ENCODE measurements at regions not wholly inside any gene's neighbourhood (a gene's known extent, or its start where the extent isn't known, plus 50 kb on each side); places are given as distances from the start of the nearest gene placed in this dataset.

- Histone ChIP-seq H2AFZ (no peak overlapping the region), H3K9me2 (ENCODE audit: insufficient read depth) (no peaks in the 10 kb centered on the region), H3K9me3 (ENCODE audit: insufficient read depth, low read depth) (no peaks in the 10 kb centered on the region), H4K20me1 (ENCODE audit: insufficient read depth) (no peaks in the 10 kb centered on the region), H3K79me2 (ENCODE audit: low read depth) (no peaks in the 10 kb centered on the region), H3K4me2 (0 out of 2 replicates have a peak overlapping the region, but pooled peaks have one; percentile 4), H3K4me1 (replicated peaks; ENCODE audit: insufficient read depth) (no peaks in the 10 kb centered on the region), H3K36me3 (ENCODE audit: low read depth) (no peaks in the 10 kb centered on the region), H3K27ac (no peak overlapping the region), H3K27me3 (ENCODE audit: insufficient read depth, low read depth) (no peaks in the 10 kb centered on the region), H3F3A (ENCODE audit: insufficient read depth, low read depth) (no peaks in the 10 kb centered on the region), H3K4me3 (no peak overlapping the region)
- no TSS peak for BruUV-seq (replicated peaks)
- no peak for TF ChIP-seq CTCF (conservative IDR thresholded peaks at IDR 0.05)
- TF ChIP-seq EZH2 (IDR thresholded peaks at IDR 0.05; ENCODE audit: low read depth): no peak
- intact Hi-C loops (cut with micrococcal nuclease; ENCODE audit: unreplicated experiment): no loop called here
- ChIA-PET CTCF (no interaction called here), POLR2A (ENCODE audit: unreplicated experiment) (no interaction called here)
- DNase-seq: peak in 1 of 2 experiments; percentile 69
Observed at GRCh38 chr9:83130541-83130940, 67.6 kb upstream of the RASEF start.

- H2AFZ ChIP-seq: no peak overlapping the region
- no peak for DNase-seq
- H3K4me2 ChIP-seq: no peak overlapping the region
- no peak overlapping the region for H3K27ac ChIP-seq
- H3K9me2 ChIP-seq (ENCODE audit: insufficient read depth): no peaks in the 10 kb centered on the region; the same call in 1 of the 2 replicates
- TF ChIP-seq EZH2 (IDR thresholded peaks at IDR 0.05; ENCODE audit: low read depth) (no peak), CTCF (conservative IDR thresholded peaks at IDR 0.05) (no peak)
- H3K36me3 ChIP-seq (ENCODE audit: low read depth): no peaks in the 10 kb centered on the region
- ChIA-PET CTCF (no interaction called here), POLR2A (ENCODE audit: unreplicated experiment) (no interaction called here)
- H3F3A ChIP-seq (ENCODE audit: insufficient read depth, low read depth): no peaks in the 10 kb centered on the region
- H3K4me1 ChIP-seq (replicated peaks; ENCODE audit: insufficient read depth): no peaks in the 10 kb centered on the region
- H3K27me3 ChIP-seq (ENCODE audit: insufficient read depth, low read depth): no peaks in the 10 kb centered on the region
- no TSS peak for BruUV-seq (replicated peaks)
- intact Hi-C loops (cut with micrococcal nuclease; ENCODE audit: unreplicated experiment): no loop called here
- H3K79me2 ChIP-seq (ENCODE audit: low read depth): no peaks in the 10 kb centered on the region
- no peak overlapping the region for H3K4me3 ChIP-seq
- H4K20me1 ChIP-seq (ENCODE audit: insufficient read depth): no peaks in the 10 kb centered on the region
- H3K9me3 ChIP-seq (ENCODE audit: insufficient read depth, low read depth): no peaks in the 10 kb centered on the region
Observed at GRCh38 chr9:83125671-83126070, 62.7 kb upstream of the RASEF start.

DNA sequence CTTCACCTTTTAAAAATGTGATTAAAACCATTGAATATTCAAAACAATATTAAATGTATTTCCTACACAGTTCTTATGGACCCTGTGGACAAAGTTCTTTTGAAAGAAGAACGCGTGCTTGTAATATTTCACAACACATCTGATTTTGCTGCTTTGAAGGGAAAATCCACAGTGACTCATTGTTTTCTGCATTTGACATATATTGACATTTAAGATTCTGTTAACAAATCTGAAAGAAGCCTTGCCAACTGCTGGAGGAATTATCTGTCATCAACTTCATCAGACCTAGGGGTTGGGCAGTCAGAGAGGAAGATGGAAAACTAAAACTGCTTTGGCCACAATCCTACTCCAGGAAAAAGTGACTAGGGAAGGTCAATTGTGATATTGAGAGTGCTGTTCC is 56.9 kb upstream of the RASEF start:
- Histone ChIP-seq H3K9me3 (ENCODE audit: insufficient read depth, low read depth) (peaks cover 4% of the 10 kb centered on the region), H3K27me3 (ENCODE audit: insufficient read depth, low read depth) (no peaks in the 10 kb centered on the region), H3K27ac (no peak overlapping the region), H3F3A (ENCODE audit: insufficient read depth, low read depth) (no peaks in the 10 kb centered on the region), H3K4me1 (replicated peaks; ENCODE audit: insufficient read depth) (no peaks in the 10 kb centered on the region), H4K20me1 (ENCODE audit: insufficient read depth) (no peaks in the 10 kb centered on the region), H3K4me3 (no peak overlapping the region), H3K79me2 (ENCODE audit: low read depth) (no peaks in the 10 kb centered on the region), H3K36me3 (ENCODE audit: low read depth) (no peaks in the 10 kb centered on the region), H3K4me2 (no peak overlapping the region), H3K9me2 (ENCODE audit: insufficient read depth) (no peaks in the 10 kb centered on the region; the same call in 1 of the 2 replicates), H2AFZ (no peak overlapping the region)
- CTCF ChIA-PET: no interaction called here
- POLR2A ChIA-PET (ENCODE audit: unreplicated experiment): no interaction called here
- no TSS peak for BruUV-seq (replicated peaks)
- TF ChIP-seq CTCF (conservative IDR thresholded peaks at IDR 0.05): no peak
- no peak for TF ChIP-seq EZH2 (IDR thresholded peaks at IDR 0.05; ENCODE audit: low read depth)
- intact Hi-C loops (cut with micrococcal nuclease; ENCODE audit: unreplicated experiment): no loop called here
- DNase-seq: no peak

Data from PC-9 (cell line).